Esophagus squamous epithelium (tissue), 5 donors: ENCODE measurements at regions not wholly inside any gene's neighbourhood (a gene's known extent, or its start where the extent isn't known, plus 50 kb on each side); places are given as distances from the start of the nearest gene placed in this dataset.

Source experiments
- DNase-seq: peaks from one replicate; lab custom pipeline; 2025; lab: John Stamatoyannopoulos, UW
- H3K27ac ChIP-seq, 4 donors: fragments of 200-600 bp; sonication (generic); one replicate each; pipeline ENCODE4 v1.5.1; 2016 to 2019; ENCODE audit warnings: mild to moderate bottlenecking in 1 of 4
- H3K27me3 ChIP-seq, 4 donors: fragments of 200-600 bp; sonication (generic); 1 replicate in 3 of 4; 2 replicates in 1 of 4; pipeline versions ENCODE4 v1.5.1 to v1.6.0; 2017 to 2021; ENCODE audit warnings: antibody characterized with exemption in 1 of 4
- H3K36me3 ChIP-seq, 3 donors: fragments of 200-600 bp; sonication (generic); one replicate each; pipeline ENCODE4 v1.5.1; 2016 to 2019
- H3K4me1 ChIP-seq, 3 donors: fragments of 200-600 bp; sonication (generic); one replicate each; pipeline ENCODE4 v1.5.1; 2017 to 2019
- H3K4me3 ChIP-seq, 4 donors: fragments of 200-600 bp; sonication (generic); 1 replicate in 3 of 4; 2 replicates in 1 of 4; pipeline ENCODE4 v1.5.1; 2016 to 2019; ENCODE audit warnings: mild to moderate bottlenecking in 2 of 4, moderate library complexity in 1 of 4
- H3K9me3 ChIP-seq, 3 donors: fragments of 200-600 bp; sonication (generic); one replicate each; pipeline ENCODE4 v1.5.1; 2016 to 2019
- POLR2A ChIP-seq, 4 donors: fragments of 450-650 bp; IDR thresholded peaks; one replicate each; pipeline ENCODE4 v1.6.1; 2017; ENCODE audit warnings: antibody characterized with exemption in 4 of 4, mild to moderate bottlenecking in 4 of 4, moderate library complexity in 3 of 4
- WGBS, 2 donors: methylation state at CpG; one replicate each; pipeline ENCODE4 v1.1.5; 2018; 5-methylcytosine and 5-hydroxymethylcytosine counted together
- intact Hi-C: fragments of 100-400 bp; cut with DNase I; formaldehyde crosslinking; loops from one replicate; pipeline ENCODE4 v1.15.0; 2022
- TF ChIP-seq, protein P1 (sequence below), 6 experiments: fragments of 450-650 bp in 4 of 6; fragments of 200-600 bp in 2 of 6; sonication (generic) in 2 of 6; IDR thresholded peaks; one replicate each; pipeline ENCODE4 v1.5.1; 2016 to 2019; ENCODE audit warnings: antibody characterized with exemption in 6 of 6, mild to moderate bottlenecking in 4 of 6, moderate library complexity in 4 of 6
- donor health status: DM: yes; HTN: yes; CAD: no.

GRCh38 chr9:14434971-14435718, 121.2 kb upstream of the NFIB start:
- Histone ChIP-seq H3K4me3 (no peak overlapping the region), H3K36me3 (no peaks in the 10 kb centered on the region), H3K27me3 (no peaks in the 10 kb centered on the region), H3K9me3 (no peaks in the 10 kb centered on the region), H3K4me1 (peaks cover 0 to 15% (median 4%) of the 10 kb centered on the region in 3 donors), H3K27ac (no peak overlapping the region)
- WGBS, 2 donors = 67 to 71% methylated on average over 1 to 2 of the region's 2 CpGs
- intact Hi-C loops = no loop called here
- TF ChIP-seq POLR2A (IDR thresholded peaks at IDR 0.05) = no peak
- TF ChIP-seq, protein P1, sequence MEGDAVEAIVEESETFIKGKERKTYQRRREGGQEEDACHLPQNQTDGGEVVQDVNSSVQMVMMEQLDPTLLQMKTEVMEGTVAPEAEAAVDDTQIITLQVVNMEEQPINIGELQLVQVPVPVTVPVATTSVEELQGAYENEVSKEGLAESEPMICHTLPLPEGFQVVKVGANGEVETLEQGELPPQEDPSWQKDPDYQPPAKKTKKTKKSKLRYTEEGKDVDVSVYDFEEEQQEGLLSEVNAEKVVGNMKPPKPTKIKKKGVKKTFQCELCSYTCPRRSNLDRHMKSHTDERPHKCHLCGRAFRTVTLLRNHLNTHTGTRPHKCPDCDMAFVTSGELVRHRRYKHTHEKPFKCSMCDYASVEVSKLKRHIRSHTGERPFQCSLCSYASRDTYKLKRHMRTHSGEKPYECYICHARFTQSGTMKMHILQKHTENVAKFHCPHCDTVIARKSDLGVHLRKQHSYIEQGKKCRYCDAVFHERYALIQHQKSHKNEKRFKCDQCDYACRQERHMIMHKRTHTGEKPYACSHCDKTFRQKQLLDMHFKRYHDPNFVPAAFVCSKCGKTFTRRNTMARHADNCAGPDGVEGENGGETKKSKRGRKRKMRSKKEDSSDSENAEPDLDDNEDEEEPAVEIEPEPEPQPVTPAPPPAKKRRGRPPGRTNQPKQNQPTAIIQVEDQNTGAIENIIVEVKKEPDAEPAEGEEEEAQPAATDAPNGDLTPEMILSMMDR (IDR thresholded peaks at IDR 0.05) = no peak
- no peak for DNase-seq

DNA sequence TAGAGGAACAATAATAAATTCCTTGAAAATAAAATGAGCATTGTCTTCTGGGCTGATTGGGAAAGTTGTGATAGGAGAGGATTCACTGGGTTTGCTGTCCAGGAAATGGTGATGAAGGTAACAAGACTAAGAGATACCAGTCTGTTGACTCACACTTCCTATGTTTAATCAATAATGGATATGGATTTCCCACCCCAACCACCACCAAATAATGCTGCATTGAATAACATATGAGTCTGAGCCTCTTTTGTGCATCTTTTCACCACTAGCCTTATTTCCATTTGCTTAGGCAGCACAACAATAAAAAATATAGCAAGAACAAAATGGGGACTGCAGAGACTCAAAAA, 120.2 kb upstream of the NFIB start:
- Histone ChIP-seq H3K9me3 (no peaks in the 10 kb centered on the region), H3K36me3 (no peaks in the 10 kb centered on the region), H3K27me3 (no peaks in the 10 kb centered on the region), H3K27ac (peak overlapping the region in 1 of 4 donors; percentile 18), H3K4me1 (peaks cover 0 to 15% (median 4%) of the 10 kb centered on the region in 3 donors), H3K4me3 (no peak overlapping the region)
- intact Hi-C loops = no loop called here
- no peak for TF ChIP-seq POLR2A (IDR thresholded peaks at IDR 0.05)
- TF ChIP-seq, protein P1 (IDR thresholded peaks at IDR 0.05) = no peak
- DNase-seq = no peak

DNA sequence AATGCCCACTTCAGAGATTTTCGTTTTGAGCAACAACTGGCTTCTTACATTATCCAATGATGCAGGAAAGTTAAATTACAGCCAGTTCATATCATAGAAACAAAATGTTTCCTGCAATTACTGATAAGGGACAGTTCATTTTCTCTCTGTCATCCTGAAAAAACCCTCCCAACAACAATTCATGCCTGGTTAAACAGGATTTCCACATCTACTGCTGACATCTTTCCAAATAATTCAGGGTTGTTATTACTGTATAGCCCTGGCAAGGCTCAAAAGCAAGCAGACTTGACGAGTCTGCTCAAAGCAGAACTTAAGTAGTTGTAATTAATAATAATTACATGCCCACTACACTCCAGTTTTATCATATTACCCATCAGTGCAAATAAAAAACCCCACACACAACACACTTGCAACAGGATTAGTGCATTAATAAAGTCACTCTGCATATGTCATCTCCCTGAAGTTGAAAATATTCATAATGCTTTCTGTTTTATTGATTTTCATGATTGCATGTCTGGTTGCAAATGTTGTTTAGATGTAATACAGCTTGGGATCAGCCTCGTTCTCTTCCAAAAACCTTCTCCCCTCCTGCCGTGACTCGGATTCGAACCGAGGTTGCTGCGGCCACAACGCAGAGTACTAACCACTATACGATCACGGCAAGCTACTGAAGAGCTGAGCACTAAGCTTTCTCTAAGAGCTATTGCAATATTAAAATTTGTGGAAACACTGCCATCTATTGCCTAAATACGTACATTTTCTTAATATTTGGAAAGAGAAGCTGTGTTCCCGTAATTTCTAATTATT, 119.6 kb upstream of the NFIB start:
- Histone ChIP-seq H3K27me3 (no peaks in the 10 kb centered on the region), H3K9me3 (no peaks in the 10 kb centered on the region), H3K27ac (peak overlapping the region in 1 of 4 donors; percentile 18), H3K4me3 (peak overlapping the region in 1 of 4 donors; percentile 38), H3K36me3 (no peaks in the 10 kb centered on the region), H3K4me1 (peaks cover 4 to 20% (median 5%) of the 10 kb centered on the region in 3 donors)
- intact Hi-C loops = no loop called here
- 5 to 7% methylated on average over 13 of the region's 13 CpGs for WGBS, 2 donors
- TF ChIP-seq, protein P1 (IDR thresholded peaks at IDR 0.05) = peak in 3 of 6 experiments; percentile 19 to 44 (median 26)
- no peak for TF ChIP-seq POLR2A (IDR thresholded peaks at IDR 0.05)
- DNase-seq = no peak

GRCh38 chr9:14432666-14433350, 118.9 kb upstream of the NFIB start:
- TF ChIP-seq POLR2A (IDR thresholded peaks at IDR 0.05) = no peak

GRCh38 chr9:14428781-14429230, 114.9 kb upstream of the NFIB start:
- intact Hi-C loops = no loop called here
- H3K4me1 ChIP-seq = peaks cover 4 to 20% (median 6%) of the 10 kb centered on the region in 3 donors
- H3K36me3 ChIP-seq = no peaks in the 10 kb centered on the region
- DNase-seq = no peak
- TF ChIP-seq, protein P1 (IDR thresholded peaks at IDR 0.05) = peak; percentile 28 to 77 (median 61)
- no peak for TF ChIP-seq POLR2A (IDR thresholded peaks at IDR 0.05)
- no peak overlapping the region for H3K27ac ChIP-seq
- WGBS, 2 donors = 8 to 9% methylated on average over 8 to 11 of the region's 11 CpGs
- H3K9me3 ChIP-seq = no peaks in the 10 kb centered on the region
- H3K27me3 ChIP-seq = no peaks in the 10 kb centered on the region
- H3K4me3 ChIP-seq = no peak overlapping the region

More at GRCh38 chr9:14432666-14433350, 118.9 kb upstream of the NFIB start:
- Histone ChIP-seq H3K27me3 (no peaks in the 10 kb centered on the region), H3K27ac (no peak overlapping the region), H3K36me3 (no peaks in the 10 kb centered on the region), H3K4me3 (no peak overlapping the region), H3K9me3 (no peaks in the 10 kb centered on the region), H3K4me1 (peaks cover 4 to 26% (median 6%) of the 10 kb centered on the region in 3 donors)
- whole genome bisulfite sequencing, 2 donors = 57 to 68% methylated on average over 1 of the region's 1 CpG
- intact Hi-C loops = no loop called here
- no peak for DNase-seq
